Kidney (tissue), 13 donors: ENCODE measurements at regions not wholly inside any gene's neighbourhood (a gene's known extent, or its start where the extent isn't known, plus 50 kb on each side); places are given as distances from the start of the nearest gene placed in this dataset.

Experiments used
- DNase-seq, 5 donors: peaks; one replicate each; pipeline ENCODE4 v3.0.0-alpha.2; 2013 to 2020
- FAIRE-seq: peaks from 2 replicates; lab custom pipeline; 2012; peaks lifted over from hg19 to GRCh38; lab: Jason Lieb, UNC
- H3K27ac ChIP-seq, 2 donors: one replicate each; pipeline ENCODE4 v1.7.0; 2013; ENCODE audit warnings: low read depth in 2 of 2, low read length in 2 of 2, inconsistent platforms in 1 of 2
- H3K27me3 ChIP-seq: one replicate; pipeline ENCODE4 v1.7.1; 2013; ENCODE audit warnings: low read length, inconsistent platforms; ENCODE audit not compliant: control insufficient read depth, insufficient read depth
- H3K36me3 ChIP-seq, 3 donors: one replicate each; pipeline versions ENCODE4 v1.7.0 to v1.7.1; 2013; ENCODE audit warnings: low read length in 3 of 3, control low read depth in 1 of 3, inconsistent platforms in 1 of 3; ENCODE audit not compliant: insufficient read depth in 3 of 3, control insufficient read depth in 2 of 3
- H3K4me1 ChIP-seq, 3 donors: one replicate each; pipeline versions ENCODE4 v1.7.0 to v1.7.1; 2013; ENCODE audit warnings: low read length in 3 of 3, inconsistent platforms in 1 of 3, low read depth in 1 of 3; ENCODE audit not compliant: control insufficient read depth in 2 of 3, insufficient read depth in 2 of 3
- H3K4me3 ChIP-seq, 3 donors: one replicate each; pipeline versions ENCODE4 v1.7.0 to v1.8.1; 2013; ENCODE audit warnings: low read length in 3 of 3, control low read depth in 1 of 3, inconsistent platforms in 1 of 3
- H3K9ac ChIP-seq, 3 donors: one replicate each; pipeline versions ENCODE4 v1.7.0 to v1.7.1; 2013; ENCODE audit warnings: low read length in 3 of 3, control low read depth in 1 of 3, inconsistent platforms in 1 of 3
- H3K9me3 ChIP-seq, 3 donors: one replicate each; pipeline versions ENCODE4 v1.7.0 to v1.7.1; 2013; ENCODE audit warnings: low read length in 3 of 3, control low read depth in 1 of 3, inconsistent platforms in 1 of 3; ENCODE audit not compliant: control insufficient read depth in 2 of 3, insufficient read depth in 1 of 3
- intact Hi-C: fragments of 100-400 bp; cut with DNase I; formaldehyde crosslinking; loops from one replicate; pipeline ENCODE4 v1.11.1; 2022
- TF ChIP-seq, protein P1 (sequence below): IDR thresholded peaks from 3 replicates; pipeline ENCODE4 v1.5.1; 2012; ENCODE audit warnings: mild to moderate bottlenecking, moderate library complexity, borderline replicate concordance; ENCODE audit not compliant: insufficient read depth; ENCODE audit errors: extremely low read depth
- donor health status: control.
- donor health status: control.
- donor health status: control.
- donor health status: control.
- donor health status: control.
- donor health status: DM: yes; HTN: yes; CAD: no.
- donor health status: Normal renal cell carcinoma (clear cell type).

GRCh38 chr7:97468493-97468892 lies 263.4 kb upstream of the TAC1 start:
- no peak overlapping the region for H3K27ac ChIP-seq
- H3K36me3 ChIP-seq = no peaks in the 10 kb centered on the region
- H3K4me3 ChIP-seq = no peak overlapping the region
- H3K27me3 ChIP-seq = no peaks in the 10 kb centered on the region
- H3K4me1 ChIP-seq = no peaks in the 10 kb centered on the region
- DNase-seq (no peak), FAIRE-seq (no peak)
- H3K9ac ChIP-seq = no peak overlapping the region
- TF ChIP-seq, protein P1, sequence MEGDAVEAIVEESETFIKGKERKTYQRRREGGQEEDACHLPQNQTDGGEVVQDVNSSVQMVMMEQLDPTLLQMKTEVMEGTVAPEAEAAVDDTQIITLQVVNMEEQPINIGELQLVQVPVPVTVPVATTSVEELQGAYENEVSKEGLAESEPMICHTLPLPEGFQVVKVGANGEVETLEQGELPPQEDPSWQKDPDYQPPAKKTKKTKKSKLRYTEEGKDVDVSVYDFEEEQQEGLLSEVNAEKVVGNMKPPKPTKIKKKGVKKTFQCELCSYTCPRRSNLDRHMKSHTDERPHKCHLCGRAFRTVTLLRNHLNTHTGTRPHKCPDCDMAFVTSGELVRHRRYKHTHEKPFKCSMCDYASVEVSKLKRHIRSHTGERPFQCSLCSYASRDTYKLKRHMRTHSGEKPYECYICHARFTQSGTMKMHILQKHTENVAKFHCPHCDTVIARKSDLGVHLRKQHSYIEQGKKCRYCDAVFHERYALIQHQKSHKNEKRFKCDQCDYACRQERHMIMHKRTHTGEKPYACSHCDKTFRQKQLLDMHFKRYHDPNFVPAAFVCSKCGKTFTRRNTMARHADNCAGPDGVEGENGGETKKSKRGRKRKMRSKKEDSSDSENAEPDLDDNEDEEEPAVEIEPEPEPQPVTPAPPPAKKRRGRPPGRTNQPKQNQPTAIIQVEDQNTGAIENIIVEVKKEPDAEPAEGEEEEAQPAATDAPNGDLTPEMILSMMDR = no peak
- no peaks in the 10 kb centered on the region for H3K9me3 ChIP-seq
- intact Hi-C loops = no loop called here

DNA sequence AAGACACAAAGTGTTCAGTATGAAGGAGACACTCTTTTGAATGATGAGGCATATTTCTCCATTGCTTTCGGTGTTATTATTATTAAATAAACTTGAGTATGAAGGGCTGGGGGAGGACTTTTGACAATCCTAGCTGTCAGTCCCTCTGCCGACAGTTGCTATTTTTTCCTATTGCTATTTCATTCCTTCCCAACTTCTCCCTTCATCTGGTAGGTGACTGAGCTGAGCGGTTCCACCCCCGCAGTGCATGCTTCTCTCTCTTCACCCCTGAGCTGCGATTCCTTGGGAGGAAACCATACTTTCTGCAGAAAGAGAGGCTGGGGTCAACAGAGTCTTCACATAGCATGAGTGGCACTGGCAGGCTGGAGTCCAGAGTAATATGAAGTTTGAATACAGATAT lies 261.2 kb upstream of the TAC1 start:
- H3K27me3 ChIP-seq = no peaks in the 10 kb centered on the region
- TF ChIP-seq, protein P1 = no peak
- intact Hi-C loops = no loop called here
- H3K9ac ChIP-seq = no peak overlapping the region
- no peak overlapping the region for H3K27ac ChIP-seq
- no peaks in the 10 kb centered on the region for H3K36me3 ChIP-seq
- DNase-seq (no peak), FAIRE-seq (no peak)
- H3K4me1 ChIP-seq = no peaks in the 10 kb centered on the region
- H3K9me3 ChIP-seq = no peaks in the 10 kb centered on the region
- no peak overlapping the region for H3K4me3 ChIP-seq

GRCh38 chr7:97471491-97471890 lies 260.4 kb upstream of the TAC1 start:
- H3K36me3 ChIP-seq = no peaks in the 10 kb centered on the region
- H3K9ac ChIP-seq = no peak overlapping the region
- intact Hi-C loops = no loop called here
- no peak overlapping the region for H3K4me3 ChIP-seq
- FAIRE-seq (no peak), DNase-seq (no peak)
- no peaks in the 10 kb centered on the region for H3K27me3 ChIP-seq
- TF ChIP-seq, protein P1 = no peak
- H3K4me1 ChIP-seq = no peaks in the 10 kb centered on the region
- H3K27ac ChIP-seq = no peak overlapping the region
- no peaks in the 10 kb centered on the region for H3K9me3 ChIP-seq

GRCh38 chr7:97479740-97480290 lies 252.1 kb upstream of the TAC1 start:
- Histone ChIP-seq H3K9ac (no peak overlapping the region), H3K9me3 (no peaks in the 10 kb centered on the region), H3K36me3 (no peaks in the 10 kb centered on the region), H3K27ac (no peak overlapping the region), H3K4me3 (no peak overlapping the region), H3K27me3 (no peaks in the 10 kb centered on the region), H3K4me1 (no peaks in the 10 kb centered on the region)
- FAIRE-seq = no peak
- no peak for DNase-seq
- intact Hi-C loops = no loop called here
- TF ChIP-seq, protein P1 = no peak
